ENCODE measurements at regions not wholly inside any gene's neighbourhood (a gene's known extent, or its start where the extent isn't known, plus 50 kb on each side); places are given as distances from the start of the nearest gene placed in this dataset.

DNA sequence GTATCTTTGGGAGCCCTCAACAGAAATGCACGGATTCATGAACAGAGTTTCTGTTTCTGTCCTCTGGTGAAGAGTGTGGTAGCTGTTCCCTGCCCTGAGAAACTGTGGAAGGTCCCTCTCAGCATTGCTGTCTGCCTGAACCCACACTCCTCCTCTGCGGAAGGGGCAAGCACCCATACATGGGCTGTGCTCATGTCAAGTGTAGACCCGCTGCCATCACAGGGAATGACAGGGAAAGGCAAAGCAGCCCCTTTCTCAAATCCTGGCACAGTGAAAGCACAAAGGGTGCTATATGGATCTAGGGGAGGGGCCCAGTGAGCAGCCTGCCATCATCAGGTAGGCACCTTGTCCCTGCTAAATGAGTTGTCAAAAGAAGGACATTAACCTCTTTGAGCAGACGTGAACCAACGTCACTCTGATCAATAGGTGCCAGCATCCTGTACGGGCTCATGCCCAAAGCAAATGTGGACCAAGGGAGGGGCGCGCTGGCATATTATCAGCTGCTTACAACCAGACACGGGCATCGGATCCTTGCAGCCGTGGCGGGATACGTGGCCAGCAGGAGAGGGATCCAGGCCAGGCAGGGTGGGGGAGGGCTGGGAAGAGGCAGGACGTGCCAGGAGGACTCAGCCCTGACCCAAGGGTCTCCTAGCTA, 231.2 kb upstream of the PMEPA1 start:
- no peaks in the 10 kb centered on the region for H3K27me3 Mint-ChIP-seq
- H3K27ac Mint-ChIP-seq = no peak overlapping the region

DNA sequence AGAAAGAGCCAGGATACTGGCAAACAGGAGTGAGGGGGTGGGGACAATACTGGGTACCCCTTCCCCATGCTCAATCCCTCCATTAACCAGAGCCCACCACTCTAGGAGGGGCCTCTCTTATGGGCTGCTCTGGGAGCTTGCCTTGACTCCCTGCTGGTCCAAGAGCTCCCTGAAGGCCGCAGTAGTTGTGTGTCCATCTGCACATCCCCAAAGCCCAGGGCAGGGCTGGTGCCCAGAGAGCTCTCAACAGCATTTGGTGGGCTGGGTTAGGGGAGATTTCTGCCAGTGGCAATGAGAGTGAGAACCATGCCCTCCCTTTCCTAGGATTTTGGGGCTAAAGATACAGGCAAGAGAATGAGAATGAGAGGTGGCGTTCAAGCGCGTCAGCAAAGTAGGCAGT, 230.6 kb upstream of the PMEPA1 start:
- Mint-ChIP-seq H3K9me3 (no peaks in the 10 kb centered on the region), H3K27ac (no peak overlapping the region), H3K4me1 (ENCODE audit: low read depth) (no peaks in the 10 kb centered on the region), H3K4me3 (no peak overlapping the region), H3K27me3 (no peaks in the 10 kb centered on the region), H3K36me3 (ENCODE audit: low read depth) (no peaks in the 10 kb centered on the region)

More for the DNA sequence above, 231.2 kb upstream of the PMEPA1 start:
- Mint-ChIP-seq H3K4me1 (ENCODE audit: low read depth) (no peaks in the 10 kb centered on the region), H3K4me3 (no peak overlapping the region), H3K9me3 (no peaks in the 10 kb centered on the region), H3K36me3 (ENCODE audit: low read depth) (no peaks in the 10 kb centered on the region)

DNA sequence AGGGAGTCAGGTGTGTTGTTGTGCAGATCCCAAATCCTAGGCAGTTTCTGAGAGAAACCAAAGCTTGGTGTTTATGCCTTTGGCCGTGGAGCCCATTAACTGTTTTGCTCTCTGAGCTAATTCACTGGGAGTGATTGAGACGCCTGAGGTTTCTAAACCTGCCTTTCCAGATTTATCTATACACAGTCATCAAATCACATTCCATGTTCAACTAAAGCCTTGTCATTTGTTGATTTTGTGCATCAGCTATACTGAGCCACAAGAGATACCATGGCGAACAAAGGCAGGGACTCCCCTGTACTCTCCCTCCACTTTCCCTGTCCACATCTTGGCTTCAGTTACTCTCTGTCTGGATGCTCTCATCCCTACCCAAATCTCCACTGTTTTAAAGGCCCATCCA, 229.7 kb upstream of the PMEPA1 start:
- no peak overlapping the region for H3K27ac Mint-ChIP-seq
- no peaks in the 10 kb centered on the region for H3K9me3 Mint-ChIP-seq
- no peak overlapping the region for H3K4me3 Mint-ChIP-seq
- no peaks in the 10 kb centered on the region for H3K27me3 Mint-ChIP-seq
- no peaks in the 10 kb centered on the region for H3K36me3 Mint-ChIP-seq (ENCODE audit: low read depth)
- no peaks in the 10 kb centered on the region for H3K4me1 Mint-ChIP-seq (ENCODE audit: low read depth)

DNA sequence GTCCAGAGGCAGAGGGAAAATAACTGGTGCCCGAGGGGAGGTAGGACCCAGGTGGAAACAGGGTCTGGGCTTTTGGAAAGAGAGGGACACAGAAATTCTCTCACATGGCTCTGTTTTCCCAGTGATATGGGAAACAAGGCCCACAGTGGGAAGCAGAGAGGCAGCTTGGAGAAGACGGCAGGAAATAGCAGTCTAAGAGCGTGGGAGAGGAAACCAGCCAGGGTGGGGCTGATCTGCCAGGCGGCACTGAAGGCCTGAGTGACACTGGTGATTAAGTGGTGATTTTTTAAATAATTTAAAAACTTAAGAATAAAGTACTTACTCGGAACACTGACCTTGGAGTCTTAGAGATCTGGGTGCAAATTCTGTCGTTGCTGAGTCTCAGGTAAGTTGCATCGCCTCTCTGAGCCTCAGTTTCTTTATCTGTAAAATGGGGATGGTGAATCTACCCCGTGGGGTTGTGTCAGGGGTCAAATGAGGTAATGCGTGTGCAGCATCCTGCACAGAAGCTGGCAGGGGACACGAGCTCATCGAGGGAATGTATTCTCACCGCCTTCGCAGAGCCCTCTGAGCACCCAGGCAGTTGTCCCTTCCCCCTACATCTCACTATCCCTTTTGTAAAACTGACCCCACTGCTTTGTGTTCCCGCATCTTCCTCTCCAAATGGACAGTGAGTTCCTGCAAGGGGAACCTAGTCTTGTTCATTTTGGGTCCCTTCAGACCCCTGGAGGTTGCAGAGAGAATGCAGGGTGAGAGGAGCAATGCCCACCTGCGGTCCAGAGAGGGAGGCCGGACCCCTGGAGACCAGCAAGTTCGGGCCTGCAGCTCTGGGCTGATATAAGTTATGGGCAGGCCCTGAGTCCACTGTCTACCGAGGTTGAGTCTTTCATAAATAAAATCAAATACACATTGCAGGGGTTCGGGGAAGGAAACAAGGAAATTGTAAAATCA, 228.6 kb upstream of the PMEPA1 start:
- Mint-ChIP-seq H3K36me3 (ENCODE audit: low read depth) (no peaks in the 10 kb centered on the region), H3K9me3 (no peaks in the 10 kb centered on the region), H3K27ac (no peak overlapping the region), H3K4me1 (ENCODE audit: low read depth) (no peaks in the 10 kb centered on the region), H3K4me3 (no peak overlapping the region), H3K27me3 (no peaks in the 10 kb centered on the region)

DNA sequence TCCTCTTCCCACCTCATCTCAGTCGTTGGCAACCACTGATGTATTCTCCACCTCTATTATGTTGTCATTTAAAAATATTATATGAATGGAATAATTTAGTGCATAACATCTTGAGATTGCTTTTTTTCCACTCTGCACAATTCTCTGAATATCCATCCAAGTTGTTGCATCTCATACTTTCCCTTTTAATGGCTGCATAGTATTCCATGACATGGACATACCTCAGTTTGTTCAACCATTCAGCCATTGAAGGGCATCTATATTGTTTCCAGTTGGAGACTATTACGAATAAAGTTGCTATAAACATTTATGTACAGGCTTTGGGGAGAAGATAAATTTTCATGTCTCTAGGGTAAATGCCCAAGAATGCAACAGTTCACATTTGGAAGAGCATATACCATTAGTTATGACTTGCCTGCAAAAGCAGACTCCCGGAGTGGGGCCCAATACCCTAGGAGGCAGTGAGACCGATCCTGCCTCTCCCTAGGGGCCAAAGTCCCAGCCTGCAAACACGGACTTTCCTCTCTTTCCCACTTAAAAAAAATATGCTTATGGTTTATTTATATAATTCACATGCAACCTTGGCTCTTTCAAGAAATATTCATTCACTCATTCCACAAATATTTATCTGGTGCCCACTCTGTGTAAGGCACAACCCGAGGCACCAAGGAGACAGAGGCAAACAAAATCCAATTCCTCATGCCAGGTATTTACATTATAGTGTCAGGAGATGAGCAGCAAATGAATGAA, 227.0 kb upstream of the PMEPA1 start:
- Mint-ChIP-seq H3K9me3 (no peaks in the 10 kb centered on the region), H3K4me3 (no peak overlapping the region), H3K27me3 (no peaks in the 10 kb centered on the region), H3K36me3 (ENCODE audit: low read depth) (no peaks in the 10 kb centered on the region), H3K4me1 (ENCODE audit: low read depth) (no peaks in the 10 kb centered on the region), H3K27ac (no peak overlapping the region)

DNA sequence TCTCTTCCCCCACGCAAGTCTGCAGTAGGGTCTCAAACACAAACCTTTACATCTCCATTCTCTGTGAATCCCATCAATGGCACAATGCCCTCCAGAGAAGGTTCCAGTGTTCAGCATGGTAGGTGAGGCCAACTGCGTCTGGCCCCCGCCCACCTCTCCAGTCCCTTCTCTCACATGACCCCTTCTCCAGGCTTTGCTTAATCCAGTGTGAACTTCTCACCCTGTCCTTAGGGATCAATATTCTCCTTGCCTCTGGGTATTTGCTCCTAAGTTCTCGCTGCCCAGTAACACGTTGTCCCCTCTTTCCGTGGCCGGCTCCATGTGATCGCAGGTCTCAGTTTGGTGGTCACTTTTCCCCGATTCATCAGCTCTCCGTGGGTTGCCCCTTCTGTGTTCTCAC, 225.1 kb upstream of the PMEPA1 start:
- H3K27ac Mint-ChIP-seq = no peak overlapping the region
- no peaks in the 10 kb centered on the region for H3K36me3 Mint-ChIP-seq (ENCODE audit: low read depth)
- H3K4me3 Mint-ChIP-seq = no peak overlapping the region
- no peaks in the 10 kb centered on the region for H3K9me3 Mint-ChIP-seq
- H3K4me1 Mint-ChIP-seq (ENCODE audit: low read depth) = no peaks in the 10 kb centered on the region
- peaks cover 1% of the 10 kb centered on the region for H3K27me3 Mint-ChIP-seq

DNA sequence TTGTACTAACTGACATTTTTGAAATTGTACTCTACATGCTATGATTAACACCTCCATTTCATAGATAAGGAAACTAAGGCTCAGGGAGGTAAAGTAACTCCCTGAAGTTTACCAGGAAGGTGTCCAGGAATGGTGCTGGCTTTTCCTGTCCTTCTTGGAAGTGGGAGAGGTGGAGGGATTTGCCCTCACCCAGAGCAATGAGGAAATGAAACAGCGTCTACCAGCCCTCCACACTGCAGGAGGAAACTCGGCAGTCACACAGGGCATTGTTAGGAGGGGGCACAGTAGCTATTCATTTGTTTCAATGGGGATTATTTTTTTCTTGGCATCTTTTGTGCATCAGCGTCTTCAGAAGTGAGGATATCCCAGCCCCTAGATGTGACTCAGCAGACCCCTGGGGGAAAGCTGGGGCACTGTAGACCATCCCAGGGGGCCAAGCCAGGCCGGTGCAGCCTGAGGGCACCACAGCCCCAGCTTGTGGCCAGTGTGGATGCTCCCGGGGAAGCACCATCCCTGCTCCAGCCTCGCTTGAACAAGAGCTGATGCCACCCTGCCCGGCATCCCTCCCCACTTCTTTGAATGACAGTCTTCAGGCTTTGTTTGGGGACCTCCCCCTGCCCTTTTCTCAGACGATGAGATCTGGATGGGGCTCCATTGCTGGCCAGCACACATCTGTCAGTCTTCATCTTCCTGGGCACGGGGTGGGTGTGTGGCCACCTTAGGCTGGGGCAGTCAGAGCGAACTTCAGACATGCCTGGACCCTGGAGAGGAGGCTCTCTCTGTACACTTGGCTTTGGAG, 224.4 kb upstream of the PMEPA1 start:
- Mint-ChIP-seq H3K36me3 (ENCODE audit: low read depth) (no peaks in the 10 kb centered on the region), H3K27ac (no peak overlapping the region), H3K4me1 (ENCODE audit: low read depth) (no peaks in the 10 kb centered on the region), H3K9me3 (peaks cover 2% of the 10 kb centered on the region), H3K4me3 (no peak overlapping the region), H3K27me3 (peaks cover 8% of the 10 kb centered on the region)

DNA sequence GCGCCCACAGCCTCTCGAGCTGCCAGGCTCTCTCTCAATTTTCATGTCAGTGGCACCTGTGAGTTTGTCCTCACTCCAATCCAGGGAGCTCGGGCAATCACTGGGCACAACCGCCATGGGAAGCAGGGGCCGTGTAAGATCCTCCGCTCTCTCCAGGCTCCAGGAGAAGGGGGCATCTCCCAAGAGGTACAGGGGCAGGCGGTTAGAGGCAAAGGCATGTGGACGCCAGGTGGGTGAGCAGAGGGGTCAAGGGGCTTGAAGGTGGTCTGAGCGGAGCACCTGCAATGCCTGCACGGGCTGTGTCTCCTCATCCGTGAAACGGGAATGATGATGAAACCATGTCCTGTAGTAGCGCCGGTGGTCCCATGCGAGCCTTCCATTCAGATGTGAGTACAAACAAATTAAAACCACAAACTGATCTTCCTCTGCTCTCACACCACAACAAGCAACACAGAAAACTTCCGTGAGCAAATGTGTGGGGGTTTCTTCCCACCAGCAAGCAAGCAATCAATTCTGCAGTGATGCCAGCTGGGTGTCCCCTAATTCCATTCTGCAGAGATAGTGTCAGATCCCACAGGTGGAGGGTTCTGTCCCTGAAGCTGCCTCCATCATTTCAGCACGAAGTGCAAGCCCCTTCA, 222.5 kb upstream of the PMEPA1 start:
- H3K27ac Mint-ChIP-seq = no peak overlapping the region
- peaks cover 13% of the 10 kb centered on the region for H3K27me3 Mint-ChIP-seq
- peaks cover 3% of the 10 kb centered on the region for H3K9me3 Mint-ChIP-seq
- no peaks in the 10 kb centered on the region for H3K4me1 Mint-ChIP-seq (ENCODE audit: low read depth)
- H3K4me3 Mint-ChIP-seq = no peak overlapping the region
- H3K36me3 Mint-ChIP-seq (ENCODE audit: low read depth) = no peaks in the 10 kb centered on the region

DNA sequence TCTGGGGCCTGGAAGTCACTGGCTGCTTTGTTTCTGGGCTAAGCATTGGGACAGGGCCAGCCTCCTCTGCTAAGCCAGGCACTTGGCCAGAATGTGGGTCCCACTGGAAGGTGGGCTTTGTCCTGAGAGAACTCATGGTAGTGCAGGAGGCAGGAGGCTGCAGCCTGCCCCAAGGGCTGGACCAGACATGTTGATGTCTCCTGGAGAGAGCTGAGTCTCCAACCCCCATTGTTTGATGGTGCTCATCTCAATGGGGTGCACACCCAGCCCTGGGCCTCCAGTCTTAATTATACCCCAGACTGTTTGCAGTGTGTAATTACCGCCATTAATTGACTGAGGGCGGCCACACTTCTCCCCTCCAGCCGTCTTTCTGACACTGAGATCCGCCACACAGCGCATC, 220.5 kb upstream of the PMEPA1 start:
- Mint-ChIP-seq H3K4me3 (no peak overlapping the region), H3K27ac (no peak overlapping the region), H3K9me3 (peaks cover 13% of the 10 kb centered on the region), H3K27me3 (peaks cover 19% of the 10 kb centered on the region), H3K36me3 (ENCODE audit: low read depth) (no peaks in the 10 kb centered on the region), H3K4me1 (ENCODE audit: low read depth) (no peaks in the 10 kb centered on the region)

DNA sequence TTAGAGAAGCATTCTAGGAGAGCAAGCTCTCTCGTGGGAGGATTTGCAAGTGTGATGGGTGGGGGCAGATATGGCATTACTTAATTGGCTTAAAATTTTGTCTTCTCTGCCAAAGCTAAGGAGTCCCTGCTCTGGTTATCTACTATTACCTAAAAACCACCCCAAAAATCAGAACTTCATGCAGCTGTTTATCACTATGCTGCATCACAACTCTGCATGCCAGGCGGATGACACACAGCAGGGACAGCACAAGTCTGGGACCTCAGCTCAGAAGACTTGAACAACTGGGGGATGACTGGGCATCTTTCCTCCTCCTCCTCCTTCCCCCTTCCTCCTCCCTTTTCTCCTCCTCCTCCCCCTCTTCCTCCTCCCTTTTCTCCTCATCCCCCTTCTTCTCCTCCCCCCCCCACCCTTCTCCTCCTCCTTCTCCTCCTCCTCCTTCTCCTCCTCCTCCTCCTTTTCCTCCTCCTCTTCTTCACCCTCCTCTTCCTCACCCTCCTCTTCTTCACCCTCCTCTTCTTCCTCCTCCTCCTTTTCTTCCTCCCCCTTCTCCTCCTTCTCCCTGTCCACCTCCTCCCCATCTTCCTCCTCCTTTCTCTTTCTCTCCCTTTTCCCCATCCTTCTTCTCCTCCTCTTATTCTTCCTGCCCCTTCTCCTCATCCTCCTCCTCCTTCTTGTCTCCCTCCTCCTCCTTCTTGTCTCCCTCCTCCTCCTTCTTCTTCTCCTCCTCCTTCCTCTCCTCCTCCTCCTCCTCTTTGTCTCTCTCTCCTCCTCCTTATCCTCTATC, 218.6 kb upstream of the PMEPA1 start:
- Mint-ChIP-seq H3K36me3 (ENCODE audit: low read depth) (no peaks in the 10 kb centered on the region), H3K27ac (no peak overlapping the region), H3K27me3 (peaks cover 19% of the 10 kb centered on the region), H3K4me3 (no peak overlapping the region), H3K4me1 (ENCODE audit: low read depth) (no peaks in the 10 kb centered on the region), H3K9me3 (peaks cover 13% of the 10 kb centered on the region)

DNA sequence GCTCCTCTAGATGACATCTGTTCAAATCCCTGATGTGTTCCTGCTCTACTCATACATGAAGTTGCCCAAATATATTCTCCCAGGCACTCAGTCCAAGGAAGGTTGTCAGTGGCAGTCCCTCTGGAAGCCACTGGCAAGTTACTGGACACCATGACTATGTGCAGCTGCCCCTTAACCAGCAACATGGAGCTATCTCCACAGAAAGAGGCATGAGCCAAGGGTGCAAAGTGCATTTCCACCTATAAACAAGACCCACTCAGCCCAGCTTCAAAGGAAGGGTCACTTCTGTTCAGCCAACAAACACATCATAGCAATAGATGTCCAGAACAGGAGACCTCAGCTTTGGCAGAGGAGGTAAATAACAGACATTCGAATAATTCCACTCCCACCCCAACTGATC, 217.6 kb upstream of the PMEPA1 start:
- Mint-ChIP-seq H3K27ac (no peak overlapping the region), H3K36me3 (ENCODE audit: low read depth) (no peaks in the 10 kb centered on the region), H3K4me1 (ENCODE audit: low read depth) (no peaks in the 10 kb centered on the region), H3K27me3 (peaks cover 19% of the 10 kb centered on the region), H3K4me3 (no peak overlapping the region), H3K9me3 (peaks cover 13% of the 10 kb centered on the region)

DNA sequence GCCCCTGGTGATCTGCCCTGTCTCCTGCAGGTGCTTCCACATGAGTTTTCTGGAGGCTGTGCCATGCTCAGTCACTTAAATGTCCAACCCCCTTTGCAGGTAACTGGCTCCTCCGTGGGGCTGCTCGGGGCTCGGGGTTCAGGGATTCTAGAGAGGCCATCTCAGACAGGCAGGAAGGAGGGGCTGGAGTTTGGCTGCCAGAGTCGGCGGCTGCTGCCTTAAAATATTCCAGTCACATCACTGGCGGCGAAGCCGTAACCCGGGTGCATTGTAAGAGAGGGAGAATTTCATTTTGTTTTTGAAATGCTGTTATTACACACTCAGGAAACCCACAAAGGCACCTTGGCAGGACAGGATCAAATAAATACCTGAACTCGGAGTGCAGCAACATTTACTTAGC, 212.9 kb upstream of the PMEPA1 start:
- no peak overlapping the region for H3K4me3 Mint-ChIP-seq
- H3K27me3 Mint-ChIP-seq = peaks cover 6% of the 10 kb centered on the region
- peaks cover 10% of the 10 kb centered on the region for H3K9me3 Mint-ChIP-seq
- H3K4me1 Mint-ChIP-seq (ENCODE audit: low read depth) = no peaks in the 10 kb centered on the region
- no peaks in the 10 kb centered on the region for H3K36me3 Mint-ChIP-seq (ENCODE audit: low read depth)
- H3K27ac Mint-ChIP-seq = no peak overlapping the region

DNA sequence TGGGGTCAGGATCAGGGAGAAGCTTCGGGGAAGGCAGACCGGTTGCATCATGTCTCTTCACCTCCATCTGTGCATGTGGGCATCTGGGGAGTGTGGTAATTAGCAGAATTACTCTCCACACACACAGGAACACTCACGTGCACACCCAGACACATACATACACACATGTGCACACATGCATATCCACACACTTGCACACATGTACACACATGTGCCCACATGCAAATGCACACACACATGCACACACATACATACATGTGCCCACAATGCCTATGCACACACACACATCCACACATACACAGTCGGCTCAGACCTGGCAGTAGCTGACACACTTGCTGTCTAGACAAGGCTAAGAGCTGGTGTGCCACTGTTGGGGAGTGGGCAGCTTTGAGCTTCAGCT, 212.3 kb upstream of the PMEPA1 start:
- Mint-ChIP-seq H3K4me3 (no peak overlapping the region), H3K9me3 (peaks cover 10% of the 10 kb centered on the region), H3K27ac (no peak overlapping the region), H3K36me3 (ENCODE audit: low read depth) (no peaks in the 10 kb centered on the region), H3K4me1 (ENCODE audit: low read depth) (no peaks in the 10 kb centered on the region), H3K27me3 (peaks cover 6% of the 10 kb centered on the region)
